Stimulated activated CD8-positive, alpha-beta memory T cell treated with anti-CD3 and anti-CD28 coated beads, Interleukin-7, amount 100 ng/mL, for 48 hours (primary cell): ENCODE measurements at regions not wholly inside any gene's neighbourhood (a gene's known extent, or its start where the extent isn't known, plus 50 kb on each side); places are given as distances from the start of the nearest gene placed in this dataset.

Experiments used
- DNase-seq, 2 donors: peaks; one replicate each; pipeline ENCODE4 v3.0.0-alpha.2; 2020; ENCODE audit warnings: low read depth in 1 of 2; ENCODE audit errors: extremely low read depth in 1 of 2

- no peak for DNase-seq
Observed at GRCh38 chr9:90979138-90979551, 177.5 kb downstream of the SYK start.

GRCh38 chr9:90979639-90980038 lies 178.0 kb downstream of the SYK start:
- DNase-seq = no peak

- no peak for DNase-seq
Observed at GRCh38 chr9:90981726-90982125, 180.1 kb downstream of the SYK start.

GRCh38 chr9:90983394-90983793 lies 181.8 kb downstream of the SYK start:
- no peak for DNase-seq

GRCh38 chr9:90985631-90986030 lies 184.0 kb downstream of the SYK start:
- DNase-seq = no peak

- no peak for DNase-seq
Observed at GRCh38 chr9:90986161-90986560, 184.5 kb downstream of the SYK start.

GRCh38 chr9:90987566-90987965 lies 185.9 kb downstream of the SYK start:
- no peak for DNase-seq

- no peak for DNase-seq
Observed at GRCh38 chr9:90988318-90988717, 186.7 kb downstream of the SYK start.

- DNase-seq = no peak
Observed at GRCh38 chr9:90991953-90992352, 190.3 kb downstream of the SYK start.

GRCh38 chr9:90995516-90995915 lies 193.9 kb downstream of the SYK start:
- no peak for DNase-seq

- no peak for DNase-seq
Observed at GRCh38 chr9:90996154-90997065, 194.8 kb downstream of the SYK start.

- DNase-seq = no peak
Observed at GRCh38 chr9:90998573-90998972, 197.0 kb downstream of the SYK start.

GRCh38 chr9:90999425-91000397 lies 198.1 kb downstream of the SYK start:
- no peak for DNase-seq

GRCh38 chr9:91001146-91001611 lies 199.6 kb downstream of the SYK start:
- DNase-seq = no peak

- DNase-seq = no peak
Observed at GRCh38 chr9:91004484-91004883, 202.9 kb downstream of the SYK start.

GRCh38 chr9:91004992-91005391 lies 203.4 kb downstream of the SYK start:
- DNase-seq = no peak

GRCh38 chr9:91006046-91006445 lies 204.4 kb downstream of the SYK start:
- DNase-seq = no peak

- no peak for DNase-seq
Observed at GRCh38 chr9:91008568-91008967, 206.9 kb downstream of the SYK start.

GRCh38 chr9:91011891-91012290 lies 210.3 kb downstream of the SYK start:
- DNase-seq = no peak

GRCh38 chr9:91012933-91013841 lies 211.6 kb downstream of the SYK start:
- no peak for DNase-seq
